GM21619 (cell line): ENCODE measurements at regions not wholly inside any gene's neighbourhood (a gene's known extent, or its start where the extent isn't known, plus 50 kb on each side); places are given as distances from the start of the nearest gene placed in this dataset.

Source experiments
- ATAC-seq: cut with Tn5 transposase; IDR thresholded peaks from one replicate; pipeline ENCODE4 v1.9.1; 2021; ENCODE audit not compliant: unreplicated experiment

DNA sequence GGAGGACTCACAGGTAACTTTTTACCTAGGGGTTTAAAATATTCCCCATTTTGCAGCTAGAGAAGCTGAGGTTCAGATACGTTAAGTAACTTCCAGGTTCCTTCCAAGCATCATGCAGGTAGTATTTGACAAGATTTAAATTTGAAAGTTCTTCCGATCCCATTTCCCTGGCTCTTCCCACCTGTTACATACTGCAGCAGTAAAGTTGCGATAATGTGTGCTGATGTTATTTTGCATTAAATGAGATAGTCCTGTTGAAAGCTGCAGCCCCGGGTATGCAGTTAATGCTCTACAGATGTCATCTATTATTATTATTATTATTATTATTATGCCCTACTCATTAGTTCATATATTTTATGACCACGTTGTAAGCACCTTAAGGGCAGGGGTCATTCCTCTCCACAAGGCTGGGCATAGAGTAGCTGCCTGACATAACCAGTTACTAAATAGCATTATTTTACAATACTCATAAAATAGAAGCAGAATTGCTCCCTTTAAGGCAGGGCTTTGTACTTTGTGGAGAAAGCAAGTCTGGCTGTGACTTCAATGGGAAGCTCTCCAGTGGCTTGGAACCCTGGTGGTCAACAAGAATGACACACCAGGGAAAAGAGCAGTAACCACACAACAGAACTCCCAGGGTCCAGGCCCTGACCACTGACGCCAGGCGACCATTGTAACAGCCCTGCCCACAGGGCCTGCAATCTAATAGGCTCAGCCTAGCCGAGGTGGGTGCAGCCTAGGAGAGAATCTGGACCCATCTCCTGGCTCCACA lies 90.8 kb upstream of the CALM2 start:
- no peak for ATAC-seq

DNA sequence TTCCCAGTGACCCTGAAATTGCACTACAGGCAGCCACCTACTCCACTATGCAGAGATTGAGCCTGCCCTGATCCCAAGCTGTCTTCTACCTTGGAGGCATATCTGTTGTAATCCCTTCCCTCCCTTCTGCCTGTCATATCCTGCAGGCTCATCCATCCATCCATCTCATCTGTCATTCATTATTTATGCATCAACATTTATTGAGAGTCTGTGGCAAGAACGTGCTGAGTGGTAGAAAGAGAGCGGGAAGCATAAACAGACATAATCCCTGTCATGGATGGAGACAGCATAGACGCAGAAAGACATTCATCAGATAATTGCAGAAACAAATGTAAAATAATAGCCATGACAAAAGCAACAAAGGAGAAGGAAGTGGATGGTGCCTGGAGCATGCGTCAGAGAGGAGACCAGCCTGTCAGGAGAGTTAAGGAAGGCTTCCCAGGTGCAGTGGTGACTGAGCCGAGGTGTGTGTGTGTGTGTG lies 89.5 kb upstream of the CALM2 start:
- ATAC-seq: no peak

DNA sequence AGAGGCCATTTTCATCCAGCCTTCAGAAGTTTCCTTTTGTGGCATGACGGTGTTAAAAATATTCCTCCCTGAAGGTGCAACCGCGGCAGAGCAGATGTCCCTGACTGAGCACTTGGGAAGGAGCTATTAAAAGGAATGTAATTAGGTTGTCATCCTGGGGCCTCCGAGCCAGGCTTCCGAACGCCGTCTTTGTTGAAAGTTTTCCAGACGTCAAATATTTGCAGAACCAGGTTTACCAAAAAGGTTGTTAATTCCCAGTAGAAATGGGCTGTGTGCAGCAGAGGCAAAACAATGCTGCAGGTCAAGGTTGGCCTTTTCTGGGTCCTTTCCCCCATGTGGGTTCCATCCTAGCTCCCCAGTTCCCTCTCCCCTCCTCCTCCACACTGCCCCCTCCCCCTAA lies 88.8 kb upstream of the CALM2 start:
- no peak for ATAC-seq

DNA sequence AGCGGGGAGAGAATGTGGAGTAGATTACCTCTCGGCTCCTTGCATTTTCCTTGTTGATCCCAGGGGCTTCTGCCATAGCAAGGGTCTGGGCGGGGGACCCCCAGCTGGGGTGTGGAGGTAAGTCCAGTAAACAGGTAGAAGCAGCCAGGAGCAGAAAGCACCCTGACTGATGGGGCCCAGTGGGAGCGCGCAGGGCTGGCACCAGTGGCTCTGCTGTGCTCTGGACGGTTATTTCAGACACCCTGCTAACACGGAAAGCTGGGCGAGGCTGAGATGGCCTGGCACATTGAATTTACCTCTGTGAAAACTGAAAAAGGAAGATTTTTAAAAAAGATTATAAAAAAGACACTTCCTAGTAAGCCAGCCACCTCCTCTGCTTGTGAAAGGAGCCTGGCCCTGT lies 88.4 kb upstream of the CALM2 start:
- ATAC-seq: no peak

DNA sequence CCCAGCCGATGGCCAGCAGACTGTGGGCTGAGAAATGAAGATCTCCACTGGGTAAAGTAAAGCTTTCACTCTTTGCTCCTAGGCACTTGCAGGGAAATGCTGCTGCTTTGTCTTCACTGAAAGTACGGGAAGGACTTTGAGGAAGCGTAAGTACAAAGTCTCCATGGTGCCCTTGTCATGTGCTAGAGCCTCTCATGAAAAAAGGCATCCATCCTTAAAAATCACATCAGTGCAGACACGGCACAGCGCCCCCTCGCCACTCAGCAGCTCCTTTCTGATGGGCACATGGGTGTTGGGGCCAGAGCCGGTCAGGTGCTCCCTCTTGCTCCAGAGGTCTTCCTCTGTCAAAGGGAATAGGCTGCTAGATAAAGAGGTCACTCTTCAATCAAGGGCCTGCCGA lies 87.8 kb upstream of the CALM2 start:
- no peak for ATAC-seq

DNA sequence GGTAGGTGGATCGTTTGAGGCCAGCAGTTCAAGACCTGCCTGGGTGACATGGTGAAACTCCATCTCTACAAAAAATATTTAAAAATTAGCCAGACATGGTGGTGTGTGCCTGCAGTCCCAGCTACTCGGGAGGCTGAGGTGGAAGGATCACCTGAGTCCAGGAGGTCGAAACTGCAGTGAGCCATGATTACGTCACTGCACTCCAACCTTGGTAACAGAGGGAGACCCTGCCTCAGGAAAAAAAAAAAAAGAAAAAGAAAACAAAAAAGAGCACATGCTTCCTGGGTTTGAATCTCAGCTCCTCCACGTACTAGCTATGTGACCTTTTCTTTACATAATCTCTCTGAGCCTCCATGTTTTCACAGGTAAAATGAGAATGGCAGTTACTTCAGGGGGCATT lies 86.3 kb upstream of the CALM2 start:
- no peak for ATAC-seq

DNA sequence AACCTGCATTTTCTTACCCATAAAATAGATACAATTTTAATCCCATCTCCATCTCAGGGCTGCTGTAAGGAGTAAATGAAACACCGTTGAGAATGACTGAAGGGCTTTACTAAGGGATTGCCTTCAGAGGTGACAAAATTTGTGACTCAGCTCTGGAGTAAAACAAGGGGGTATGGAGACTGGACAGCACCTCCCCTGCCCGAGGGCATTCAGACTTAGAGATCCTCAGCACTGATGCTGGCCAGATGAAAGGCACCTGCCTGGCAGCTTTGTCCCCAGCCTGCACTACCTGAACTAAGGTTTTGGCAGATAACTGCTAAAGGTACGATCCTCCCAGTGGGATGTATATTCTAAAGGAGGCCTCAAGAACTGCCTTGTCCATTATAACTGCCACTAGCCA lies 84.7 kb upstream of the CALM2 start:
- ATAC-seq: no peak

DNA sequence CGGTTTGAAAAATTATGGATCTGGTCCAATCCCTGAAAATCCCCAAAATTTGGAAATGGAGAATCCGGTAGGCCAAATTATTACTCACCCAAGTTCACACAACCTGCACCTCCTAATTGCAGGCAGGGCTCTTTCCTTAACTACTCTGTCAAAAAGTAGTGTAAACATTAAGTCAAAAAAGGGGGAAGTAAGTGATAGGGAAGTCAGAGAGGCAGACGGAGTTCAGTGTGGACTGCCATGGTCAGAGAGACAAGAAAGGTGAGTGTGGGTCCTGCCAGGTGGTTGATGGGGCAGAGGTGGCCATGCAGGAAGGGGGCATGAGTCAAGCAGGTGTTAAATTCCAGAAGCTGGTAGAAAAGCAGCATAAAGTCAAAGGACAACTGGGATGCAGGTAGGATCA lies 83.5 kb upstream of the CALM2 start:
- no peak for ATAC-seq

DNA sequence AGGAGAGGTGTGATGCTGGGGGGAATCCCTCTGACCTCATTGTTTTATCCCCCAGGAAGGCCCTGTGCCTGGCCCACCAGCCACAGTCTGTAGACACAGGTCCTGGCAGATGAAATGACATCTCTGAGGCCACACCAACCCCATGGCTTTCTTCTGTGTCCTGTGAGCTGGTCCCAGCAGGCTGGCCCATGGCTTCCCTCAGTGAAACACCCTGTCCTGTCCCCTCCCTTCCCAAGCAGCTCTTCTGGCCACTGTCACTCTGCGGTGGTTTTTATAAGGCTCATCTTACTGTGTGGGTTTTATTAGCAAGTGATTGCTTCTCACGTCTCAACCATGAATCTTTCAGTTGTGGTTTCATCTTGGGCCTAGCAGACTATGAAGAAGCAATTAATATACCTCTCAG lies 81.6 kb upstream of the CALM2 start:
- no peak for ATAC-seq

DNA sequence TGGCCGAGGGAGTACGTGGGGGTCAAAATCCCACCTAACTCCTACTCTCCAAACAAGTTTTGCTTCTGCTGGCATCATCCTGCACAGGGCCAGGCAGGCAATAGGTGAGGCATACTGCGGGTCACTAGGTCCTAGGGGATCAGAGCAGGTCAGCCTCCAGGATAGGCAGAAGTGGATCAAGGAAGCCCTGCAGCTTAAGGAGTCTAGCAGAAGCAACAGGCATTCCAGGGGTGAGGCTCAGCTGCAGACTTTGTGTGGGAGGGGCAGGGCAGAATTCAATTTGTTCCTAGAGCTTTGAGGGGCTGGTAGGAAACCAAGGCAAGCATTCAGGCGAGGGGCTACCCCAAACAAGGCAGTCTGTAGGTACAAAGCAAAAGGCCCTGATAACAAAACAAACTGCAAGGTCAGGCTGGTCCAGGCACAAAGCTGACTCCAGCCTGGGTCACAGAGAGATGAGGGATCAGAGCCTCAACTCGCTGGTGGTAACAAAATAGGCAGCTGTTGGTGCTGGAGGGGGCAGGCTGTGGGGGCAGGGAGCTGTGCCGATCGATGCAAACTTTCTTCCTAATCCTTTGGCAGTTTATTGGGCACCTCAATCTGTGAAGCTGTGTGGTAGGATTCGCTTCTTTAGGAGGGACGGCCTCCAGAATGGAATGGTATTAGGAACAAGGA lies 80.2 kb upstream of the CALM2 start:
- ATAC-seq: no peak

DNA sequence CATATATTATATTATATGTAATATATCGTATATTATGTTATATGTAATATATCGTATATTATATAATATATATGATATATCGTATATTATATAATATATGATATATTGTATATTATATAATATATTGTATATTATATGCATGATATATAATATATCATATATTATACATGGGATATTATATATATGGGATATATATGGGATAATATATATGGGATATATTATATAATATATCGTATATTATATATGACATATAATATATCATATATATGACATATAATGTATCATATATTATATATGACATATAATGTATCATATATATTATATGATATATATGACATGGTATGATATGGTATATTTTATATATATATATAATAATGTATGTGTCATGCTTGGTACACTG lies 79.5 kb upstream of the CALM2 start:
- ATAC-seq: no peak

DNA sequence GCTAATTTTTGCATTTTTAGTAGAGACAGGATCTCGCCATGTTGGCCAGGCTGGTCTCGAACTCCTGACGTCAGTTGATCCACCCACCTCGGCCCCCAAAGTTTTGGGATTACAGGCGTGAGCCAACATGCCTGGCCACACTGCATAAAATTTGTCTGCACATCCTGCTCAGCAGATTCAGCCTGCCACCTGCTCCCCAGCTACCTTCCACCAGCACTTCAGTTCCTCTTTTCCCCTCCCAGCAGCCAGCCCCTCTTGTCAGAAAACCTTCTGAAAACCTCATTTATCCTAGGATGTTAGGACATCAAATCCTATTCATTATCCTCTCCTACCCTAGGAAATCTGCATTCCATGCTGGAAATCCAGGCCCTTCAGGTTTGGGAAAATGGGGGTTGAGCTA lies 78.2 kb upstream of the CALM2 start:
- no peak for ATAC-seq

DNA sequence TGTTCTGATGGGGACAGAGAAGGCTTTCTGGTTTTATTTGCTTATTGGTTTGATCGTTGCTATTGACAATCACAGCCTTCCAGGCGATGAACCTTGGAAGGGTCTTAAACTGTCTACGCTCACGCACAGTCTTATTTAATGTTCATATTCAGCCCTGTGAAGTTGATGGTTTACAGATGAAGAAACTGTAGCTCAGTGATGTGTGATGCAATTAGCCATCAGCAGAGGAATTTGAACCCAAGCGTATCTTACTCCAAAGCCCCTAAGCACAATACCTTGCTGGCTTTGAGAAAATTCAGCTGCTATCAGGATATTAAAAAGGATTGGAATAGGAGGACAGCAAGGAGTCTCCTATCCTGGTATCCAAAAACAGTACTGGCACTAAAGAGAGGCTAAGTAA lies 77.1 kb upstream of the CALM2 start:
- ATAC-seq: no peak

DNA sequence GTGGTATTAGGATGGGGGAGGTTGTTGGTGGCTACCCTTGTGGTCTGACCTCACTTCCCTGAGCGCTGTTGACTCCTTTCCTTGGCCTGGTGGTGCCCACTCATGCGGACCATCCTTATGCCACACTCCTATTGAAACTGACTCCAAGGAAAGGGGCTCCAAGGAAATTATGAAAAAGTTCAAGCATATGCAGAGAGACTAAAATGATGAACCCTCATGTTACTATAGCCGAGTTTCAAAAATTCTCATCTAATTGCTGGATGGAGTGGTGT lies 75.0 kb upstream of the CALM2 start:
- no peak for ATAC-seq

DNA sequence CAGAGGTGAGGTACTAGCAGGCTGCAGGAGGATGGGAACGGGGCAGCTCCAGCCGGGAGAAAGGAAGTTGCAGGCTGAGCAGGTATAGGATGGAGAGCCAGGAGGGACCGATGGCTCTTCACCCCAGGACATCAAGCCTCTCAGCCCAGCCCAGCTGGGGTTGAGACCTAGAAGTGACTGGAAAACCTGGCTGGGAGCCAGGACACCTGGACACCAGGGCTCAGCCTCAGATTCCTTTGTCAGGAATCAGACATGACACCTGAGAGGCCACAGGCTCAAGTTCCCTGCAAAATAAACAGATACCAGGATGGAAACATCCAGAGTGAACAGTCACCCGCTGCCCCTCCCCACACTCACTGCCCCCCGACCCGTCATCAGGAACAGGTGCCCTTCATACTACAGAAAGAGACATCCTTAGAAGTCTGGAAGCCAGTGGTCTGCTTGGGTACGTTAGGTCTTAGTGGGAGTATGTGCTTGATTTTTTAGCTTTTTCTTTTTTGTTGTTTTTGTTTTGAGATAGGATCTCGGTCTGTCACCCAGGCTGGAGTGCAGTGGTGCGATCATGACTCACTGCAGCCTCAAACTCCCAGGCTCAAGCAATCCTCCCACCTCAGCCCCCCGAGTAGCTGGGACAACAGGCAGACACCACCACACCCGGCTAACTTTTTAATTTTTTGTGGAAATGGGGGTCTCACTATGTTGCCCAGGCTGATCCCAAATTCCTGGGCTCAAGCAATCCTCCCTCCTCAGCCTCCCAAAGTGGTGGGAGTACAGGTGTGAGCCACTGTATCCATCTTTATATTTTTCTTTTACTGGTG lies 74.5 kb upstream of the CALM2 start:
- ATAC-seq: no peak

DNA sequence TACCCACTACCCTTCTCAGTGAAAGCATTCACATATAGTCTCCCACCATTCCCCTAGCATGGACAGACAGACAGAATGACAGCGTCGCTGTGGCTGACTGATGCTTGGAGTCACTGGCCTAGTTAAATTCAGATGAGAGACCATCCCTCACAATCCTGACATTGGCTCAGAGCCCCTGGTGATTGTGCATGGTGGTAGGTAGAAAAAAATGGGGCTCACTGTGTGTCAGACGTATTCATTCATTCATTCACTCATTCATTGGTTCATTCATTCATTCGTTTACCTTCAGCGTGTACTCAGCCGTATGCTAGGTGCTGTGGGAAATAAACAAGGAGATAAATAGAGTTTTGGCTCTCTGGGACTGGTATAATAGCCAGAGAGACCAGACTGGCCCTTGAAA lies 73.6 kb upstream of the CALM2 start:
- ATAC-seq: no peak

DNA sequence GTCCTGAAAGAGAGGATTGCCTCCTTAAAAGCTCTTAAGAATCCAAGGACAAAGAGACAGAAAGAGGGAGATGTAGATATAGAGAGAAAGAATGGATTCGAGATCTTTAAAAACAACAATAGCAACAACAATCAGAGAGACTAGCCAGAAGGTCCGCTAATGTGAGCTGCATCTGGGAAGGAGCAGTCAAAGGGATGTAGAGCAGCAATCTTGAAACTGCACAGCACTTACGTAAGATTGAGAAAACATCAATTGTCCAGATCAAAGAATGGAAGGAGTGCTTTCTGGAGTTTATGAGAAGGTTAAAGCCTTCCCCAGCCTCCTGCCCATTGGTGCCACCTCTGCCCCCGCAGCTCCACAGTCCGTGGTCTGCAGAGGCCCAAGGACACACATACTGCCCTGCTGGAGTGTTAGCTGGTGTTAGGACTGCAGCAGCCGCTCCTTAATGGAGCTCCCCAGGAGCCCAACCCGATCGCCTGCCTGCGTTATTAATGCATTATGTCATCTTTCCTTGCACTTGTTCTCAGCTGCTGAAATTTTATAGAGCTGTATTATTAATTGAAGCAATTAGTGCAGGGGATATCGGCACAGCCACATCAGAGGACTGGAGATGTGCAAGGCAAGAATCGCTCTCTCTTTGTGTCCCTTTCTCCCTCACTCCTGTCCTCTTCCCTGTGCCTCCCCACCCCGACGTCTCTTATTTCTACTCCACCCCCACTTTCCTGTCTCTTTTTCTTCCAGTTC lies 73.0 kb upstream of the CALM2 start:
- no peak for ATAC-seq

DNA sequence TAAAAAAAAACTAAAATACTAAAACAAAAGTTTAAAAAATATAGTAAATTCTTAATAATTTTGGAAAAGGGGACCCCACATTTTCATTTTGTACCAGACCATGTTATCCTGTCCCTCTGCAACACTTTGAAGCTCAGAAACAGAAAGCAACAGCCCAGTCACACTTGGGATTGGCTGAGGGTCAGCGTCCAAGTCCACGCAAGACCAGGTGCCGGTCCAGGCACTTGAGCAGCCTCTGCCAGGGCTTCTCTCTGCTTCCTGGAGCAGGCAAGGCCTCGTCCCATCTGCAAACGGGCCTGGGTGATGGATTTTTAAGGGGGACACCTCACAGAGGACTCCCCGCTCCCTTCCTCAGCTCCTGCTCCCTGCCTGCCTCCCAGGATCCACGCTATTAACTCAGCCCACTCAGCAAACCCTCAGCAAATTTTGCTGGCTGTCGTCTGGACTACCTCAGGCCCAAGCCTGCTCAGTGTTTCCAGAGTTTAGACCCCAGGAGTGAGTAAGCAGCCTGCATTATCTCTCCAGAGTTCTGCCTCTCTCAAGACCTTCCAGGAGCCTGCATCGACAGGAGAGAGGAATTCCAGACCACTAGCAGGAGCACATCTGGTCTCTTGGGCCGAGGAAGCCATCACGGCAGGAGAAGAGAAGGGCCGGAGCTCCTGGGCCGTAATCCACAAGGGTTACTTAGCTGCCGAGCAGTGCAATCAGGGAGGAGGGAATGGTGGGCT lies 67.4 kb upstream of the CALM2 start:
- no peak for ATAC-seq

DNA sequence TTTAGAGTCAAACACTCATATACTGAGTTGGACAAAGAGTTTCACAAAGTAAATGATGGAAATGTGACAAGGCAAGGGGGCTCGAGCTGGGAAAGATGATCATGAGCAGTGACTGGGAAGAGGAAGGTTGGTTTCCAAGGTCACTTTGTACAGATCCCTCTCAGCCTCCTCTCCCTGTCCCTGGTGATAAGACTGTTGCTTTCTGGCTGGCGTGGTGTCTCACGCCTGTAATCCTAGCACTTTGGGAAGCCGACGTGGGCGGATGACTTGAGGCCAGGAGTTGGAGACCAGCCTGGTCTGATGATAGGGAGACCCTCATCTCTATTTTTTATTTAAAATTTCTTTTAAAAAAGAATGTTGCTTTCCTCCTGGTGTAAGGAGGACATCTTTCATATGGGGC lies 65.4 kb upstream of the CALM2 start:
- ATAC-seq: no peak

DNA sequence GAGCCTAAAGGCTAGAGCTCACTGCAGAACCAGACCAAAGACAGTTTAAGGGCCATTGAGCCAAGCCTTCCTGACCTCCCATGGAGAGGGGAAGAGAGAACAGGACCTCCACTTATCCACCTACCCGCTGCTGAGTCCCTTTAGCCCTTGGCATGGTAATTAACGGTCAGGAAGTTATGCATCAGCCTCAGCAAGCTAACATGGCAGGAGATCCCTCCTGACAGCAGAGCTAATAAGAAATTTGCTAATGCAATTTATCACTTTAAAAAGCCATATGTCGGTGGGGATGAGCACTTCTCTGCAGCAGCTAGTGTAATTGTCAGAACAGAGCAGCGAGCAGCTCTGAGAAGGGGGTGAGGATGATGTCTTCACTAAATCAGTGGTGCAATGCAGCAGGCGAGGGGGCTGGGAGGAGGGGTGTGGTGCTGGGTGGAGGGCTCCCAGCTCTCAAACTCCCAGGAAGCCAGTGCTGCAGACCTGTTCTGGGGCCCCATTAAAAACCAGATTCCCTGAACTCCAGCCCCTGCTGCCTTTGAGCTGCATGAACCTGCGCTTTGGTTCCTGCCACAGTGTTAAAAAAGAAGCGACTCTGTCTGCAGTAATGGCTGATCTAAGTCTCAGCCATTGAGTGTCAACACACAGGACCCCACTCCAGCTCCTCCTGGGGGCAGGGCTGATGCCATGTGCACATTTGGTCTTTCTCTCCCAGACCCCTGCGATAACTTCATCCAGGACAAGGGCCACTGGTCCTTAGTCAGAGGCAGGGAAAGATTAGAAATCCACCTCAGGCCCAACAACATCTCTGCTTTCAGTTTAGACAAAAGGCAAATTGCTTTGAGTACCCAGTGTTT lies 63.0 kb upstream of the CALM2 start:
- ATAC-seq: no peak
